Prostate gland (tissue), 2 donors: ENCODE measurements at regions not wholly inside any gene's neighbourhood (a gene's known extent, or its start where the extent isn't known, plus 50 kb on each side); places are given as distances from the start of the nearest gene placed in this dataset.

Experiments used
- DNase-seq: peaks from one replicate; pipeline ENCODE4 v3.0.0-alpha.2; 2019; ENCODE audit warnings: low spot score
- H3K27ac ChIP-seq, 2 donors: fragments of 200-600 bp; sonication (generic); 2 replicates each; pipeline ENCODE4 v1.5.1; 2017 to 2019
- H3K27me3 ChIP-seq: fragments of 200-600 bp; sonication (generic); replicated peaks from 2 replicates; pipeline ENCODE4 v1.5.1; 2019; ENCODE audit not compliant: insufficient read depth
- H3K36me3 ChIP-seq, 2 donors: fragments of 200-600 bp; sonication (generic); 1 replicate in 1 of 2; 2 replicates in 1 of 2; pipeline versions ENCODE4 v1.5.1 to v1.8.1; 2017 to 2019
- H3K4me1 ChIP-seq: fragments of 200-600 bp; sonication (generic); replicated peaks from 2 replicates; pipeline ENCODE4 v1.5.1; 2019
- H3K4me3 ChIP-seq, 2 donors: fragments of 200-600 bp; sonication (generic); 2 replicates each; pipeline ENCODE4 v1.5.1; 2017 to 2019
- H3K9me3 ChIP-seq: fragments of 200-600 bp; sonication (generic); 2 replicates; pipeline ENCODE4 v1.5.1; 2017
- CTCF ChIP-seq, 4 experiments: fragments of 200-600 bp in 2 of 4; fragments of 450-650 bp in 2 of 4; sonication (generic) in 2 of 4; IDR thresholded peaks; 1 replicate in 3 of 4; 2 replicates in 1 of 4; pipeline ENCODE4 v1.5.1; 2016 to 2019; ENCODE audit warnings: antibody characterized with exemption in 4 of 4, mild to moderate bottlenecking in 2 of 4, moderate library complexity in 2 of 4
- POLR2A ChIP-seq: fragments of 450-650 bp; IDR thresholded peaks from one replicate; pipeline ENCODE4 v1.6.1; 2016; ENCODE audit warnings: antibody characterized with exemption, mild to moderate bottlenecking
- POLR2AphosphoS5 ChIP-seq: sonication (generic); formaldehyde crosslinking; IDR thresholded peaks from one replicate; pipeline ENCODE4 v1.6.1; 2017; ENCODE audit warnings: antibody characterized with exemption
- WGBS: methylation state at CpG from one replicate; pipeline ENCODE4 v1.1.5; 2018; 5-methylcytosine and 5-hydroxymethylcytosine counted together
- intact Hi-C: fragments of 100-400 bp; cut with DNase I; formaldehyde crosslinking; loops from one replicate; pipeline ENCODE4 v1.14.2; 2022

GRCh38 chr1:198935306-198935921, 296.6 kb downstream of the PTPRC start:
- Histone ChIP-seq H3K4me1 (no peaks in the 10 kb centered on the region), H3K27ac (peak overlapping the region in 1 of 2 donors; percentile 35), H3K27me3 (no peaks in the 10 kb centered on the region), H3K4me3 (peak overlapping the region in 1 of 2 donors; percentile 17), H3K9me3 (no peaks in the 10 kb centered on the region), H3K36me3 (no peaks in the 10 kb centered on the region)
- TF ChIP-seq POLR2AphosphoS5 = no peak
- no peak for TF ChIP-seq CTCF (IDR thresholded peaks at IDR 0.05)
- TF ChIP-seq POLR2A = no peak
- intact Hi-C loops = no loop called here
- DNase-seq = peak; percentile 14
- 6% methylated on average over 9 of the region's 9 CpGs for WGBS

- TF ChIP-seq CTCF (IDR thresholded peaks at IDR 0.05) (no peak), POLR2A (no peak), POLR2AphosphoS5 (no peak)
- no peaks in the 10 kb centered on the region for H3K9me3 ChIP-seq
- intact Hi-C loops = no loop called here
- H3K27me3 ChIP-seq = no peaks in the 10 kb centered on the region
- H3K36me3 ChIP-seq = no peaks in the 10 kb centered on the region
- DNase-seq = no peak
- 4% methylated on average over 6 of the region's 6 CpGs for WGBS
- peak overlapping the region in 1 of 2 donors; percentile 17 for H3K4me3 ChIP-seq
- no peaks in the 10 kb centered on the region for H3K4me1 ChIP-seq
- H3K27ac ChIP-seq = peak overlapping the region; percentile 19 to 25
Measured at GRCh38 chr1:198936371-198937083, 297.7 kb downstream of the PTPRC start.

- no peaks in the 10 kb centered on the region for H3K9me3 ChIP-seq
- no peaks in the 10 kb centered on the region for H3K36me3 ChIP-seq
- intact Hi-C loops = no loop called here
- TF ChIP-seq POLR2AphosphoS5 (peak; percentile 66), POLR2A (peak; percentile 44), CTCF (IDR thresholded peaks at IDR 0.05) (no peak)
- H3K4me3 ChIP-seq = peak overlapping the region in 1 of 2 donors; percentile 17
- H3K27me3 ChIP-seq = no peaks in the 10 kb centered on the region
- peak overlapping the region in 1 of 2 donors; percentile 19 for H3K27ac ChIP-seq
- WGBS = 15% methylated on average over 5 of the region's 5 CpGs
- peak; percentile 13 for DNase-seq
- no peaks in the 10 kb centered on the region for H3K4me1 ChIP-seq
Measured at GRCh38 chr1:198937231-198938031, 298.6 kb downstream of the PTPRC start.

- H3K36me3 ChIP-seq = no peaks in the 10 kb centered on the region
- 79% methylated on average over 3 of the region's 3 CpGs for WGBS
- H3K4me1 ChIP-seq = no peaks in the 10 kb centered on the region
- H3K27me3 ChIP-seq = no peaks in the 10 kb centered on the region
- intact Hi-C loops = no loop called here
- H3K9me3 ChIP-seq = no peaks in the 10 kb centered on the region
- H3K4me3 ChIP-seq = no peak overlapping the region
- H3K27ac ChIP-seq = no peak overlapping the region
- no peak for DNase-seq
- TF ChIP-seq POLR2AphosphoS5 (no peak), CTCF (IDR thresholded peaks at IDR 0.05) (no peak), POLR2A (no peak)
Measured at GRCh38 chr1:198939286-198939685, 300.4 kb downstream of the PTPRC start.
